H1 (cell line): ENCODE measurements at regions not wholly inside any gene's neighbourhood (a gene's known extent, or its start where the extent isn't known, plus 50 kb on each side); places are given as distances from the start of the nearest gene placed in this dataset.

Experiments used
- CTCF ChIA-PET: fragments of 300-600 bp; sonication (Branson Sonifier 250); formaldehyde crosslinking; loops from one replicate; lab custom pipeline; 2021; ENCODE audit not compliant: partially characterized antibody; lab: Charles Lee
- POLR2A ChIA-PET: fragments of 300-600 bp; sonication (Branson Sonifier 250); formaldehyde crosslinking; loops from one replicate; lab custom pipeline; 2021; ENCODE audit warnings: inconsistent platforms; ENCODE audit not compliant: partially characterized antibody; lab: Charles Lee
- DNase-seq, 2 experiments: peaks; one replicate each; pipeline versions ENCODE4 v3.0.0 to v3.0.0-alpha.2; 2010 to 2022; ENCODE audit warnings: low spot score in 2 of 2, low read depth in 1 of 2, mixed read lengths in 1 of 2
- FAIRE-seq: peaks from 2 replicates; lab custom pipeline; 2011; peaks lifted over from hg19 to GRCh38; lab: Jason Lieb, UNC
- H2AFZ ChIP-seq: 2 replicates; pipeline ENCODE4 v1.8.1; 2012; ENCODE audit warnings: low read length, inconsistent platforms
- H2AK5ac ChIP-seq: 2 replicates; pipeline ENCODE4 v1.6.1; 2013; ENCODE audit warnings: low read depth, low read length
- H2BK120ac ChIP-seq: replicated peaks from 2 replicates; pipeline ENCODE3; 2013; ENCODE audit warnings: low read depth, low read length, inconsistent platforms
- H2BK12ac ChIP-seq: 2 replicates; pipeline ENCODE4 v1.6.1; 2013; ENCODE audit warnings: low read depth, low read length
- H2BK15ac ChIP-seq: 2 replicates; pipeline ENCODE4 v1.6.1; 2013; ENCODE audit warnings: low read length
- H2BK20ac ChIP-seq: 2 replicates; pipeline ENCODE4 v1.6.1; 2013; ENCODE audit warnings: low read length
- H2BK5ac ChIP-seq: 2 replicates; pipeline ENCODE4 v1.6.1; 2013; ENCODE audit warnings: low read depth, low read length
- H3K14ac ChIP-seq: 2 replicates; pipeline ENCODE4 v1.6.1; 2013; ENCODE audit warnings: inconsistent platforms; ENCODE audit not compliant: insufficient read length
- H3K18ac ChIP-seq: 2 replicates; pipeline ENCODE4 v1.6.1; 2013; ENCODE audit warnings: low read length; ENCODE audit errors: extremely low read depth
- H3K23ac ChIP-seq: 2 replicates; pipeline ENCODE4 v1.6.1; 2013; ENCODE audit warnings: inconsistent platforms; ENCODE audit not compliant: insufficient read length
- H3K23me2 ChIP-seq: 2 replicates; pipeline ENCODE4 v1.6.1; 2013; ENCODE audit warnings: low read depth, low read length
- H3K27ac ChIP-seq: 2 replicates; pipeline ENCODE4 v1.6.1; 2011; ENCODE audit warnings: low read depth, low read length, inconsistent platforms
- H3K27me3 ChIP-seq, 4 experiments: replicated peaks in 1 of 4; 1 replicate in 1 of 4; 2 replicates in 3 of 4; pipeline versions ENCODE4 v1.6.1 to v1.8.1; 2011 to 2013; ENCODE audit warnings: low read length in 3 of 4, mild to moderate bottlenecking in 3 of 4, inconsistent platforms in 2 of 4, mixed read lengths in 2 of 4, moderate library complexity in 1 of 4; ENCODE audit not compliant: control insufficient read depth in 3 of 4, insufficient read depth in 3 of 4; ENCODE audit errors: extremely low read depth in 1 of 4
- H3K36me3 ChIP-seq, 4 experiments: 2 replicates each; pipeline versions ENCODE4 v1.6.1 to v1.8.1; 2011 to 2013; ENCODE audit warnings: mild to moderate bottlenecking in 4 of 4, low read length in 3 of 4, moderate library complexity in 2 of 4, control low read depth in 1 of 4, inconsistent platforms in 1 of 4; ENCODE audit not compliant: insufficient read depth in 4 of 4, control insufficient read depth in 2 of 4
- H3K4ac ChIP-seq: replicated peaks from 2 replicates; pipeline ENCODE3; 2013; ENCODE audit warnings: low read length, low read depth, mixed read lengths, inconsistent platforms; ENCODE audit not compliant: insufficient read length
- H3K4me1 ChIP-seq, 4 experiments: replicated peaks in 1 of 4; 1 replicate in 1 of 4; 2 replicates in 3 of 4; pipeline versions ENCODE4 v1.6.1 to v1.8.1; 2011 to 2013; ENCODE audit warnings: low read length in 3 of 4, inconsistent platforms in 2 of 4, mixed read lengths in 1 of 4; ENCODE audit not compliant: insufficient read depth in 4 of 4, control insufficient read depth in 3 of 4
- H3K4me2 ChIP-seq, 2 experiments: 2 replicates each; pipeline versions ENCODE4 v1.6.1 to v1.8.1; 2011 to 2013; ENCODE audit warnings: low read depth in 2 of 2, low read length in 2 of 2, control low read depth in 1 of 2, inconsistent platforms in 1 of 2, mild to moderate bottlenecking in 1 of 2; ENCODE audit not compliant: insufficient read depth in 1 of 2
- H3K4me3 ChIP-seq, 4 experiments: fragments of 200-600, 300-600 bp in 1 of 4; sonication (generic), shearing (Covaris generic), sonication (Bioruptor Twin) in 1 of 4; 2 replicates each; pipeline versions ENCODE4 v1.5.1 to v1.8.1; 2011 to 2016; ENCODE audit warnings: low read length in 4 of 4, low read depth in 3 of 4, control low read depth in 2 of 4, inconsistent platforms in 2 of 4, mild to moderate bottlenecking in 2 of 4, mixed read lengths in 1 of 4, moderate library complexity in 1 of 4; ENCODE audit not compliant: insufficient read depth in 2 of 4; ENCODE audit errors: extremely low read depth in 1 of 4
- H3K56ac ChIP-seq: replicated peaks from 2 replicates; pipeline ENCODE3; 2013; ENCODE audit warnings: low read depth, mild to moderate bottlenecking, mixed read lengths, low read length, inconsistent platforms; ENCODE audit not compliant: insufficient read length
- H3K79me1 ChIP-seq: 2 replicates; pipeline ENCODE4 v1.6.1; 2013; ENCODE audit warnings: low read depth, low read length, control low read depth
- H3K79me2 ChIP-seq, 2 experiments: 2 replicates each; pipeline versions ENCODE4 v1.6.1 to v1.8.1; 2012 to 2013; ENCODE audit warnings: low read length in 2 of 2, mild to moderate bottlenecking in 2 of 2, inconsistent platforms in 1 of 2; ENCODE audit not compliant: insufficient read depth in 2 of 2, control insufficient read depth in 1 of 2
- H3K9ac ChIP-seq, 4 experiments: replicated peaks in 1 of 4; 1 replicate in 1 of 4; 2 replicates in 3 of 4; pipeline versions ENCODE4 v1.6.1 to v1.8.1; 2011 to 2013; ENCODE audit warnings: low read depth in 3 of 4, low read length in 3 of 4, control low read depth in 2 of 4, mild to moderate bottlenecking in 2 of 4, moderate library complexity in 2 of 4, inconsistent platforms in 1 of 4; ENCODE audit errors: extremely low read depth in 1 of 4
- H3K9me3 ChIP-seq, 2 experiments: 2 replicates each; pipeline versions ENCODE4 v1.6.1 to v1.8.1; 2012 to 2013; ENCODE audit warnings: mild to moderate bottlenecking in 2 of 2, moderate library complexity in 2 of 2, control low read depth in 1 of 2, inconsistent platforms in 1 of 2, low read depth in 1 of 2, low read length in 1 of 2, mixed read lengths in 1 of 2; ENCODE audit not compliant: insufficient read depth in 2 of 2
- H4K20me1 ChIP-seq, 2 experiments: replicated peaks in 1 of 2; 2 replicates each; pipeline versions ENCODE3 to v1.8.1; 2011 to 2013; ENCODE audit warnings: inconsistent platforms in 2 of 2, low read length in 2 of 2, mild to moderate bottlenecking in 1 of 2; ENCODE audit not compliant: insufficient read depth in 2 of 2, control insufficient read depth in 1 of 2
- H4K5ac ChIP-seq: 2 replicates; pipeline ENCODE4 v1.6.1; 2013; ENCODE audit warnings: low read length, low read depth, mixed read lengths, inconsistent platforms; ENCODE audit not compliant: insufficient read length
- H4K8ac ChIP-seq: 2 replicates; pipeline ENCODE4 v1.8.0; 2013; ENCODE audit warnings: mild to moderate bottlenecking, moderate library complexity, low read length, inconsistent platforms; ENCODE audit not compliant: insufficient read depth; ENCODE audit errors: extremely low read depth
- H4K91ac ChIP-seq: replicated peaks from 2 replicates; pipeline ENCODE3; 2013; ENCODE audit warnings: low read length, mixed read lengths, inconsistent platforms; ENCODE audit not compliant: insufficient read length
- CHD2 ChIP-seq: IDR thresholded peaks from 2 replicates; pipeline ENCODE4 v1.6.1; 2012; ENCODE audit warnings: low read length, improper control_type of control experiment
- CREB1 ChIP-seq: IDR thresholded peaks from 2 replicates; pipeline ENCODE4 v1.6.1; 2012; ENCODE audit warnings: inconsistent platforms
- GTF2F1 ChIP-seq: IDR thresholded peaks from 2 replicates; pipeline ENCODE4 v1.6.1; 2012; ENCODE audit warnings: low read depth, low read length, improper control_type of control experiment, borderline replicate concordance
- HDAC2 ChIP-seq, 2 experiments: fragments of 300-600 bp in 1 of 2; sonication (generic) in 1 of 2; IDR thresholded peaks; 2 replicates each; pipeline ENCODE4 v1.6.1; 2011 to 2012; ENCODE audit warnings: low read depth in 2 of 2, low read length in 2 of 2, mild to moderate bottlenecking in 2 of 2, moderate library complexity in 2 of 2, borderline replicate concordance in 1 of 2, inconsistent platforms in 1 of 2
- KDM5A ChIP-seq: fragments of 200-600 bp; IDR thresholded peaks from 2 replicates; pipeline ENCODE4 v1.7.1; 2012; ENCODE audit warnings: mild to moderate bottlenecking, low read length, inconsistent platforms, mixed read lengths
- PHF8 ChIP-seq: fragments of 200-600 bp; sonication (generic); conservative IDR thresholded peaks from 2 replicates; pipeline ENCODE4 v1.7.1; 2012; ENCODE audit warnings: low read depth, mild to moderate bottlenecking, inconsistent platforms, low read length, moderate library complexity
- POLR2A ChIP-seq, 2 experiments: IDR thresholded peaks; 1 replicate in 1 of 2; 2 replicates in 1 of 2; pipeline ENCODE4 v1.6.1; 2011; ENCODE audit warnings: low read depth in 2 of 2, low read length in 2 of 2, mild to moderate bottlenecking in 2 of 2; ENCODE audit errors: control extremely low read depth in 1 of 2
- SIRT6 ChIP-seq: IDR thresholded peaks from one replicate; pipeline ENCODE4 v1.7.1; 2012; ENCODE audit warnings: low read length, inconsistent platforms
- SIX5 ChIP-seq: IDR thresholded peaks from 2 replicates; pipeline ENCODE4 v1.6.1; 2011; ENCODE audit warnings: mild to moderate bottlenecking, low read depth, low read length
- SP2 ChIP-seq: IDR thresholded peaks from 2 replicates; pipeline ENCODE4 v1.6.1; 2012; ENCODE audit warnings: mild to moderate bottlenecking, low read length, inconsistent platforms
- SP4 ChIP-seq: IDR thresholded peaks from 2 replicates; pipeline ENCODE4 v1.6.1; 2012; ENCODE audit warnings: low read length, inconsistent platforms
- SRF ChIP-seq: IDR thresholded peaks from 2 replicates; pipeline ENCODE4 v1.6.1; 2011; ENCODE audit warnings: mild to moderate bottlenecking, low read depth, low read length, moderate library complexity
- WGBS, 2 experiments: shearing (Covaris generic) in 1 of 2; methylation state at CpG; one replicate each; pipeline versions ENCODE4 v1.1.6 to v1.1.7; 2013 to 2015; ENCODE audit warnings: low lambda C conversion rate in 2 of 2, mixed read lengths in 2 of 2, inconsistent platforms in 1 of 2, low coverage in 1 of 2, missing lambda C conversion rate in 1 of 2; ENCODE audit not compliant: insufficient replicate concordance in 2 of 2, insufficient coverage in 1 of 2, insufficient read length in 1 of 2; ENCODE audit errors: extremely low coverage in 1 of 2, missing lambda C conversion rate in 1 of 2; 5-methylcytosine and 5-hydroxymethylcytosine counted together

- CTCF ChIA-PET, result interaction anchor here (0.8 to 2.0 kb wide), 4 partner anchors 19 to 526 kb away, joined by 3 to 6 read pairs (median 4); partner anchors contain the start of gene EOMES
- no peak overlapping the region for H3K23ac ChIP-seq
- 94% methylated on average over 2 of the region's 2 CpGs; no CpG with 5 or more reads in 1 of the 2 experiments for WGBS, 2 experiments
These were observed 80.3 kb upstream of the EOMES start for GRCh38 chr3:27802425-27802824.

More at GRCh38 chr3:27802425-27802824, 80.3 kb upstream of the EOMES start:
- Histone ChIP-seq H4K20me1 (no peaks in the 10 kb centered on the region), H3K23me2 (no peaks in the 10 kb centered on the region), H4K8ac (no peak overlapping the region), H4K91ac (no peak overlapping the region), H3K56ac (no peak overlapping the region), H3K9me3 (no peaks in the 10 kb centered on the region), H2BK20ac (no peak overlapping the region), H3K9ac (no peak overlapping the region), H2BK120ac (no peak overlapping the region), H3K18ac (no peak overlapping the region), H2BK12ac (no peak overlapping the region), H2AFZ (no peak overlapping the region), H3K4me3 (no peak overlapping the region), H2BK15ac (no peak overlapping the region), H3K36me3 (no peaks in the 10 kb centered on the region), H3K27me3 (no peaks in the 10 kb centered on the region), H3K79me1 (no peaks in the 10 kb centered on the region), H3K27ac (no peak overlapping the region), H2AK5ac (no peak overlapping the region), H3K4ac (no peak overlapping the region), H3K79me2 (no peaks in the 10 kb centered on the region), H2BK5ac (no peak overlapping the region), H3K4me1 (no peaks in the 10 kb centered on the region), H3K4me2 (no peak overlapping the region), H3K14ac (no peak overlapping the region), H4K5ac (no peak overlapping the region)
- DNase-seq, result no peak
- TF ChIP-seq SP4 (no peak), SIX5 (no peak), HDAC2 (IDR thresholded peaks at IDR 0.05; ENCODE audit: borderline replicate concordance in 1 of 2, low read depth in 2 of 2, low read length in 2 of 2) (no peak), CREB1 (no peak), SP2 (no peak), KDM5A (no peak), CHD2 (no peak), POLR2A (IDR thresholded peaks at IDR 0.05; ENCODE audit: control extremely low read depth in 1 of 2, low read depth in 2 of 2, low read length in 2 of 2) (no peak), PHF8 (no peak), SIRT6 (no peak), GTF2F1 (no peak), SRF (no peak)
- no peak for FAIRE-seq
- POLR2A ChIA-PET, result interaction anchor here (0.7 kb wide), 1 partner anchor 167 kb away, joined by 3 read pairs; no protein-coding TSS in a partner anchor
